Suprapubic skin (tissue), 4 donors: ENCODE measurements at regions not wholly inside any gene's neighbourhood (a gene's known extent, or its start where the extent isn't known, plus 50 kb on each side); places are given as distances from the start of the nearest gene placed in this dataset.

ENCODE experiments used
- DNase-seq, 2 donors: peaks; one replicate each; pipeline ENCODE4 v3.0.0-alpha.2; 2019; ENCODE audit warnings: low spot score in 2 of 2
- H3K27ac ChIP-seq: fragments of 200-600 bp; sonication (generic); one replicate; pipeline ENCODE4 v1.5.1; 2019
- H3K27me3 ChIP-seq: fragments of 200-600 bp; sonication (generic); one replicate; pipeline ENCODE4 v1.5.1; 2019
- H3K36me3 ChIP-seq: fragments of 200-600 bp; sonication (generic); one replicate; pipeline ENCODE4 v1.5.1; 2019
- H3K4me1 ChIP-seq: fragments of 200-600 bp; sonication (generic); one replicate; pipeline ENCODE4 v1.5.1; 2019
- H3K4me3 ChIP-seq: fragments of 200-600 bp; sonication (generic); one replicate; pipeline ENCODE4 v1.5.1; 2019; ENCODE audit warnings: mild to moderate bottlenecking
- H3K9me3 ChIP-seq: fragments of 200-600 bp; sonication (generic); one replicate; pipeline ENCODE4 v1.5.1; 2019
- CTCF ChIP-seq, 2 donors: fragments of 200-600 bp in 1 of 2; fragments of 450-650 bp in 1 of 2; sonication (generic) in 1 of 2; IDR thresholded peaks; one replicate each; pipeline ENCODE4 v1.5.1; 2016 to 2019; ENCODE audit warnings: antibody characterized with exemption in 2 of 2, mild to moderate bottlenecking in 1 of 2, moderate library complexity in 1 of 2
- EP300 ChIP-seq: sonication (generic); formaldehyde crosslinking; IDR thresholded peaks from one replicate; pipeline ENCODE4 v1.6.1; 2017; ENCODE audit warnings: antibody characterized with exemption
- POLR2A ChIP-seq, 2 donors: fragments of 450-650 bp; IDR thresholded peaks; one replicate each; pipeline ENCODE4 v1.6.1; 2017; ENCODE audit warnings: antibody characterized with exemption in 2 of 2, mild to moderate bottlenecking in 2 of 2, moderate library complexity in 2 of 2
- POLR2AphosphoS5 ChIP-seq, 3 donors: sonication (generic); formaldehyde crosslinking; IDR thresholded peaks; one replicate each; pipeline ENCODE4 v1.6.1; 2017; ENCODE audit warnings: antibody characterized with exemption in 3 of 3
- WGBS: methylation state at CpG from one replicate; pipeline ENCODE4 v1.1.5; 2018; 5-methylcytosine and 5-hydroxymethylcytosine counted together

GRCh38 chr3:76369170-76369569 is 583.8 kb upstream of the ZNF717 start:
- no peak for DNase-seq
- no peaks in the 10 kb centered on the region for H3K27me3 ChIP-seq
- H3K4me3 ChIP-seq: no peak overlapping the region
- WGBS: 71% methylated on average over 5 of the region's 5 CpGs
- H3K4me1 ChIP-seq: no peaks in the 10 kb centered on the region
- TF ChIP-seq EP300: no peak
- no peak for TF ChIP-seq POLR2AphosphoS5 (IDR thresholded peaks at IDR 0.05)
- TF ChIP-seq CTCF (IDR thresholded peaks at IDR 0.05): no peak
- no peak for TF ChIP-seq POLR2A (IDR thresholded peaks at IDR 0.05)
- H3K9me3 ChIP-seq: no peaks in the 10 kb centered on the region
- no peaks in the 10 kb centered on the region for H3K36me3 ChIP-seq
- H3K27ac ChIP-seq: no peak overlapping the region

DNA sequence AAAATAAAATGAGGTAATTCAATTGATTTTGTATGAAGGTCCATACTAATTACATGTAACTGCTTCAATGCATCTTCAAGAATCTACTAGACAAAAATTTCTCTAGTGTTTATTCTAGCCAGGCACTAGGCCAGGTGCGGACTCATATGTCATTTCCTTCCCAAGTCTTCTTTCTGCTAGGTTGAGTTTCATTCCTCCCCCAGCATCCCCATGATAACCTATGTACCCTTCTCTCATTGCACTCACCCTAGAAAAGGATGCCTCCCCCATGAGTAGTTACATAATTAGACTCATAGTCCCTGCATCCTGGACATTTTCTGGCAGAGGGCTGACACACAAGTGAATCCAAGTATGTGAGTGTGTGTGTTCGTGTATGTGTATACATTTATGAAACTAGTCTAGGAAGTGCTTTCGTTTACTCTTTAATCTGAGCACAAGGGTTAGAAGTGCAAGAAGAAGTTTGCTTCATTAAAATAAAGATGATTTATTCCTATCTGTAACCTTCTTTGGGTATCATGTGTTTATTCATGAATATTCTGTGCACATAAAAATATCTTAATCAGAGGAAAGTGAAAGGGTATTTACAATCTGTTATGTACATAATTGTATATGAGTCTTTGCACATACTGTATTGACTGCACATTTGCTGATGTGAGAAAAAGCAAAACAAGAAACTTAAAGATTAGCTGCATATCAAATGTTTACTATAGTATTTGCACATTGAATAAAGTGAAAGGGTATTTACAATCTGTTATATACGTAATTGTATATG is 585.6 kb upstream of the ZNF717 start:
- no peak for DNase-seq
- WGBS: 88% methylated on average over 4 of the region's 4 CpGs
- Histone ChIP-seq H3K4me3 (no peak overlapping the region), H3K4me1 (no peaks in the 10 kb centered on the region), H3K27ac (no peak overlapping the region), H3K9me3 (no peaks in the 10 kb centered on the region), H3K27me3 (no peaks in the 10 kb centered on the region), H3K36me3 (no peaks in the 10 kb centered on the region)
- TF ChIP-seq POLR2AphosphoS5 (IDR thresholded peaks at IDR 0.05) (no peak), POLR2A (IDR thresholded peaks at IDR 0.05) (no peak), CTCF (IDR thresholded peaks at IDR 0.05) (no peak), EP300 (no peak)

DNA sequence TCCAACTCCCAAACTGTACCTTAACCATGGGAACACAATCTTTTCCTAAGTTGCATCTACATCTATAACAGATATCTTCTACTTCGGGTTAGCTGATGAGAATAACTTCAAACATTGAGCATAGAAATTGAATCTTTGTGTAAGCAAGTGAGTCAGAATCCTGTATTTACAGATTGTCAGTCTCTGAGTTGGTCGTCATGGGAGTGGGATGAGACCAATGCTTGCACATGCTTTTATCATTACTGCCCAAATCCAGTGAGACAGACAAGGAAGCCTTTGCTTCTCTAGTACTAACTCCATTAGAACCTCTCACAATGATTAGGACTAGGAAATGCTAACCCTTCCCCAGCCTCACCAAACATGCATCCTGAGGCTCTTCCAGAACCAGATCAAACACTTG is 587.1 kb upstream of the ZNF717 start:
- Histone ChIP-seq H3K27me3 (no peaks in the 10 kb centered on the region), H3K27ac (no peak overlapping the region), H3K4me1 (no peaks in the 10 kb centered on the region), H3K9me3 (no peaks in the 10 kb centered on the region), H3K36me3 (no peaks in the 10 kb centered on the region), H3K4me3 (no peak overlapping the region)
- 81% methylated on average over 2 of the region's 2 CpGs for WGBS
- TF ChIP-seq CTCF (IDR thresholded peaks at IDR 0.05) (no peak), EP300 (no peak), POLR2AphosphoS5 (IDR thresholded peaks at IDR 0.05) (no peak), POLR2A (IDR thresholded peaks at IDR 0.05) (no peak)
- DNase-seq: no peak

- DNase-seq: no peak
- no peaks in the 10 kb centered on the region for H3K4me1 ChIP-seq
- TF ChIP-seq POLR2AphosphoS5 (IDR thresholded peaks at IDR 0.05) (no peak), EP300 (no peak)
- H3K36me3 ChIP-seq: no peaks in the 10 kb centered on the region
- H3K4me3 ChIP-seq: no peak overlapping the region
- H3K27me3 ChIP-seq: no peaks in the 10 kb centered on the region
- WGBS: 66% methylated on average over 1 of the region's 1 CpG
- no peak overlapping the region for H3K27ac ChIP-seq
- no peaks in the 10 kb centered on the region for H3K9me3 ChIP-seq
These were observed 591.7 kb upstream of the ZNF717 start for GRCh38 chr3:76377074-76377473.

DNA sequence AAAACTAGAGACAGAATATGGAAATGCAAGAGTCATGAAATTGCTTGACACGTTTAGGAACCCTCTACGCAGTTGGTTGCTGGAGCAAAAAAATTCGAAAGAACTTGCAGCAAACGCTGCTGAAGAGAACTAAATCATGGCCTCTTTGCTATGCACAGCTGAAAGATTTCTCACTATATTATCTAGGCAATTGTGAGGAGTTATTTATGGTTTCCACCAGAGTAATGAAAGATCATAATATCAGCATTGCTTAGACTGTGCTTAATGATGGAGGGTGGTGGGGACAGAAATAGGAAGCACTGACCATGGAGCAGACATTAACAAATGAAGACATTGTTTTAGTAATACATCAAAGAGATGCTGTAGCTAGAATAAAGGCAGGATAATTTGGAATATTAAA is 593.4 kb upstream of the ZNF717 start:
- DNase-seq: no peak
- no peaks in the 10 kb centered on the region for H3K9me3 ChIP-seq
- WGBS: 81% methylated on average over 4 of the region's 4 CpGs
- no peak overlapping the region for H3K4me3 ChIP-seq
- H3K4me1 ChIP-seq: no peaks in the 10 kb centered on the region
- TF ChIP-seq CTCF (IDR thresholded peaks at IDR 0.05) (no peak), POLR2A (IDR thresholded peaks at IDR 0.05) (no peak), EP300 (no peak), POLR2AphosphoS5 (IDR thresholded peaks at IDR 0.05) (no peak)
- no peak overlapping the region for H3K27ac ChIP-seq
- H3K36me3 ChIP-seq: no peaks in the 10 kb centered on the region
- H3K27me3 ChIP-seq: no peaks in the 10 kb centered on the region

DNA sequence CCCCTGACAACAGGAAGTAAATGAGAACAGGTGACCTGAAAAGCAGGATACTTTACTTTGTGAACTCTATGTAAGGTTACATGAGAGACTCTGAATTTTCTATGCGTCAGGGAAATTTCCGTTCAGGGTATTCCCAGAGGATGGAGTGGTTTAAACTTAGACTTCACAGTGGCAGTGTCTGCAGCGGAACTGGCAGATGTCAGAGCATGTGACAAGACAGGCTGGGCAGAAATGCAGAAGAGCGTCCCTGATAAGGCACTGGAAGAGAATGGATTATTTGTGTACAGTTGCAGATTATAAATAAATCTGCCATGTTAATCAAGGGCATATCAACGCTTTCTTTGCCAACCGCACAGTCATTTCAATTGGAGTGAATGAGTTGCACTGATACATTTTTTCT is 598.4 kb upstream of the ZNF717 start:
- Histone ChIP-seq H3K27ac (no peak overlapping the region), H3K36me3 (no peaks in the 10 kb centered on the region), H3K27me3 (no peaks in the 10 kb centered on the region), H3K4me3 (no peak overlapping the region), H3K9me3 (no peaks in the 10 kb centered on the region), H3K4me1 (no peaks in the 10 kb centered on the region)
- 66% methylated on average over 6 of the region's 6 CpGs for WGBS
- TF ChIP-seq CTCF (IDR thresholded peaks at IDR 0.05): no peak
- no peak for TF ChIP-seq POLR2AphosphoS5 (IDR thresholded peaks at IDR 0.05)
- no peak for TF ChIP-seq EP300
- DNase-seq: no peak
